ENCODE measurements at regions not wholly inside any gene's neighbourhood (a gene's known extent, or its start where the extent isn't known, plus 50 kb on each side); places are given as distances from the start of the nearest gene placed in this dataset.

- TF ChIP-seq CTCF (conservative IDR thresholded peaks at IDR 0.05 in 1 of 2, IDR thresholded peaks at IDR 0.05 in 1 of 2; ENCODE audit: low read depth in 1 of 2, low read length in 2 of 2) (no peak), EZH2 (IDR thresholded peaks at IDR 0.05; ENCODE audit: low read length, missing control alignments) (no peak)
These were observed 87.4 kb upstream of the DRD2 start for GRCh38 chr11:113562576-113562975.

All from fibroblast of lung (primary cell).